SU-DHL-6 (cell line): ENCODE measurements at regions not wholly inside any gene's neighbourhood (a gene's known extent, or its start where the extent isn't known, plus 50 kb on each side); places are given as distances from the start of the nearest gene placed in this dataset.

Experiments
- H2AFZ ChIP-seq: fragments of 200-600 bp; sonication (generic); 2 replicates; pipeline ENCODE4 v1.6.1; 2014; ENCODE audit warnings: low read depth, mild to moderate bottlenecking, moderate library complexity, mixed read lengths, antibody characterized with exemption, low read length; ENCODE audit not compliant: severe bottlenecking
- H3F3A ChIP-seq: fragments of 200-600 bp; shearing (Covaris generic); 2 replicates; pipeline ENCODE4 v1.6.0; 2016; ENCODE audit warnings: antibody characterized with exemption, mild to moderate bottlenecking; ENCODE audit not compliant: insufficient read depth
- H3K27ac ChIP-seq: fragments of 200-600 bp; sonication (generic); 2 replicates; pipeline ENCODE4 v1.5.1; 2016; ENCODE audit warnings: low read depth, mild to moderate bottlenecking, low read length, moderate library complexity, mixed read lengths
- H3K27me3 ChIP-seq: fragments of 200-600 bp; sonication (generic), shearing (Covaris generic); 2 replicates; pipeline ENCODE4 v1.6.0; 2014; ENCODE audit warnings: mild to moderate bottlenecking, low read length
- H3K36me3 ChIP-seq: fragments of 200-600 bp; sonication (generic); 2 replicates; pipeline ENCODE4 v1.6.1; 2014; ENCODE audit warnings: mild to moderate bottlenecking, low read length, mixed read lengths
- H3K4me2 ChIP-seq: fragments of 300-600, 200-600 bp; shearing (Covaris generic), sonication (generic); 2 replicates; pipeline ENCODE4 v1.6.0; 2014; ENCODE audit warnings: low read length, low read depth, mild to moderate bottlenecking; ENCODE audit not compliant: poor library complexity, severe bottlenecking
- H3K4me3 ChIP-seq: fragments of 200-600 bp; sonication (generic); 2 replicates; pipeline ENCODE4 v1.5.1; 2014; ENCODE audit warnings: antibody characterized with exemption, low read length, mild to moderate bottlenecking, mixed read lengths; ENCODE audit not compliant: insufficient read depth, poor library complexity, severe bottlenecking
- H3K79me2 ChIP-seq: fragments of 200-600 bp; sonication (generic); 2 replicates; pipeline ENCODE4 v1.6.1; 2014; ENCODE audit warnings: mild to moderate bottlenecking, low read length, moderate library complexity; ENCODE audit not compliant: insufficient read depth
- H3K9ac ChIP-seq: fragments of 200-600 bp; sonication (generic); 2 replicates; pipeline ENCODE4 v1.7.0; 2014; ENCODE audit warnings: mild to moderate bottlenecking, low read length
- H3K9me2 ChIP-seq: fragments of 200-600 bp; sonication (generic); replicated peaks from 2 replicates; pipeline ENCODE4 v1.6.1; 2014; ENCODE audit warnings: low read length; ENCODE audit not compliant: insufficient read depth
- H3K9me3 ChIP-seq: fragments of 200-600 bp; sonication (generic); 2 replicates; pipeline ENCODE4 v1.6.1; 2014; ENCODE audit warnings: low read length, mixed read lengths; ENCODE audit not compliant: insufficient read depth
- H4K20me1 ChIP-seq: fragments of 200-600 bp; sonication (generic); 2 replicates; pipeline ENCODE4 v1.6.1; 2014; ENCODE audit warnings: low read depth, mild to moderate bottlenecking, antibody characterized with exemption, low read length, moderate library complexity, mixed read lengths
- EZH2phosphoT487 ChIP-seq: fragments of 200-600 bp; sonication (generic), shearing (Covaris generic); conservative IDR thresholded peaks from 2 replicates; pipeline ENCODE4 v1.6.1; 2018; ENCODE audit warnings: mild to moderate bottlenecking, antibody characterized with exemption, low read length, moderate library complexity, mixed read lengths
- TF ChIP-seq, protein P1 (sequence below): fragments of 200-600 bp; sonication (generic); IDR thresholded peaks from one replicate; pipeline ENCODE4 v1.5.1; 2017; ENCODE audit warnings: antibody characterized with exemption, mild to moderate bottlenecking, low read length, moderate library complexity; ENCODE audit not compliant: insufficient read depth, poor library complexity, severe bottlenecking

DNA sequence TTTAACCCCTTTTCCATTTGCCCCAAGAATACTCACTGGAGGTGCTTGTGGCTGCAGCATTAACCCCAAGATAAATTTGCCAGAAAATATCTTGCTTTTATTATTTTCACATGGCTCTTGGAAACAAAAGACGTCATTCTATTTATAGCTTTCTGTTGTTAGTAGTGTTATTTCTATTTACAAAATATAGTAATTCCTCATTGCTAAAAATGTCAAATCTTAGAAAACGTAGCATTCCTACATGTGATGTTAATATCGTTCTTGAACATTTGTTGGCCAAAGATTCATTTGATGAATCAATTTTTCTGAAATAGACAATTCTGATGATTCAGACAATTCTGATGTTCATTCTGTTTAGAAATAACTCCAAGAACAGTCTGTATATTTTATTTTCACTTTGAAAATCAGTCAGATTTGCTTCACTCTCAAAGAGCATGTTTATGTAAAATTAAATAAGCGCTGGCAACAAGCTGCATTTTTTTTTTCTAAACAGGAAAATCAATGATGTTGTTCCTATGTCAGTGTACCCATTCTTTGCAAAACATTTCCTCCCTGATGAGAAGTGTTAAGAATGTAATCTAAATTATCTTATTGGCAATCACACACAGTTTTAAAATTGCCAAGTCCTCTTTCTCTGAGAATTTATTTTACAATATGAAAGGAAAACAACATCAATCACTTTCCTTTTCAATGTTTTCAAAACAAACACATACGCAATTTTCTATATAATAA lies 334.0 kb downstream of the KCTD12 start:
- Histone ChIP-seq H3K9ac (no peak overlapping the region), H2AFZ (no peak overlapping the region), H3F3A (no peaks in the 10 kb centered on the region), H4K20me1 (no peaks in the 10 kb centered on the region), H3K9me2 (no peaks in the 10 kb centered on the region), H3K36me3 (no peaks in the 10 kb centered on the region), H3K9me3 (no peaks in the 10 kb centered on the region), H3K4me2 (no peak overlapping the region), H3K27me3 (no peaks in the 10 kb centered on the region), H3K27ac (no peak overlapping the region), H3K79me2 (no peaks in the 10 kb centered on the region), H3K4me3 (no peak overlapping the region)
- TF ChIP-seq, protein P1, sequence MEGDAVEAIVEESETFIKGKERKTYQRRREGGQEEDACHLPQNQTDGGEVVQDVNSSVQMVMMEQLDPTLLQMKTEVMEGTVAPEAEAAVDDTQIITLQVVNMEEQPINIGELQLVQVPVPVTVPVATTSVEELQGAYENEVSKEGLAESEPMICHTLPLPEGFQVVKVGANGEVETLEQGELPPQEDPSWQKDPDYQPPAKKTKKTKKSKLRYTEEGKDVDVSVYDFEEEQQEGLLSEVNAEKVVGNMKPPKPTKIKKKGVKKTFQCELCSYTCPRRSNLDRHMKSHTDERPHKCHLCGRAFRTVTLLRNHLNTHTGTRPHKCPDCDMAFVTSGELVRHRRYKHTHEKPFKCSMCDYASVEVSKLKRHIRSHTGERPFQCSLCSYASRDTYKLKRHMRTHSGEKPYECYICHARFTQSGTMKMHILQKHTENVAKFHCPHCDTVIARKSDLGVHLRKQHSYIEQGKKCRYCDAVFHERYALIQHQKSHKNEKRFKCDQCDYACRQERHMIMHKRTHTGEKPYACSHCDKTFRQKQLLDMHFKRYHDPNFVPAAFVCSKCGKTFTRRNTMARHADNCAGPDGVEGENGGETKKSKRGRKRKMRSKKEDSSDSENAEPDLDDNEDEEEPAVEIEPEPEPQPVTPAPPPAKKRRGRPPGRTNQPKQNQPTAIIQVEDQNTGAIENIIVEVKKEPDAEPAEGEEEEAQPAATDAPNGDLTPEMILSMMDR = no peak
- no peak for TF ChIP-seq EZH2phosphoT487

- no peak overlapping the region for H3K27ac ChIP-seq
- H3K27me3 ChIP-seq = no peaks in the 10 kb centered on the region
- H3K79me2 ChIP-seq = no peaks in the 10 kb centered on the region
- TF ChIP-seq, protein P1 = no peak
- TF ChIP-seq EZH2phosphoT487 = no peak
- no peak overlapping the region for H3K4me2 ChIP-seq
- H3K36me3 ChIP-seq = no peaks in the 10 kb centered on the region
- H3K4me3 ChIP-seq = no peak overlapping the region
- no peaks in the 10 kb centered on the region for H4K20me1 ChIP-seq
- H3K9me3 ChIP-seq = no peaks in the 10 kb centered on the region
- H2AFZ ChIP-seq = no peak overlapping the region
- H3F3A ChIP-seq = no peaks in the 10 kb centered on the region
- no peak overlapping the region for H3K9ac ChIP-seq
- no peaks in the 10 kb centered on the region for H3K9me2 ChIP-seq
Measured at GRCh38 chr13:76542176-76542575, 344.0 kb downstream of the KCTD12 start.

DNA sequence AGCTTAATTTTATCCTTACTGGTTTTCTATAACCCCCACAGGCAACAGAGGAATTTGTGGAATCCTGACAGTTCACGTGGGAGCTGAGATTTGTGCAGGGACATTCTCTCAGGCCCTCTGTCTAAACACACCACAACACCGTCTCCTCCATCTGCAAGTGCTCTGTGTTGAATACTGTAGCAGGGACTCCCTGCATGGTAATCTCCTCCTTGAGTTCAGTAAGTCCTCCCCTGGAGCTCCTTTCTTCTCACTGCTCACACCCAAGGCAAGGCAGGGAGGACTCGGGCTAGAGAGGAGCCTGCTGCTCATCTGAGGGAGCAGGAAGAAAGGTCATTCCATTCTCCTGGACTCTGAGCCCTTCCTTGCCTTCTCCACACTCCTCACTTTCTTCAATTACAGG lies 348.2 kb downstream of the KCTD12 start:
- Histone ChIP-seq H3K36me3 (no peaks in the 10 kb centered on the region), H3K4me2 (no peak overlapping the region), H3K9me3 (no peaks in the 10 kb centered on the region), H3K9me2 (no peaks in the 10 kb centered on the region), H2AFZ (no peak overlapping the region), H4K20me1 (no peaks in the 10 kb centered on the region), H3K79me2 (no peaks in the 10 kb centered on the region), H3F3A (no peaks in the 10 kb centered on the region), H3K4me3 (no peak overlapping the region), H3K9ac (no peak overlapping the region), H3K27me3 (no peaks in the 10 kb centered on the region), H3K27ac (no peak overlapping the region)
- TF ChIP-seq EZH2phosphoT487 = no peak
- TF ChIP-seq, protein P1 = no peak
